Stimulated activated memory B cell treated with anti-CD40 and anti-IgM and Interleukin-4, amounts not matched to agents 10 μg/mL and 1 μg/mL and 100 μg/mL, for 72 hours (primary cell): ENCODE measurements at regions not wholly inside any gene's neighbourhood (a gene's known extent, or its start where the extent isn't known, plus 50 kb on each side); places are given as distances from the start of the nearest gene placed in this dataset.

Experiments used
- ATAC-seq: fragments of 150-1000 bp; cut with Tn5 transposase; 2 replicates; pipeline ENCODE4 v1.10.0; 2021
- H3K27ac Mint-ChIP-seq: one replicate; pipeline ENCODE4 v1.8.0; 2022; ENCODE audit warnings: mild to moderate bottlenecking, mixed read lengths
- H3K27me3 Mint-ChIP-seq: one replicate; pipeline ENCODE4 v1.8.0; 2022; ENCODE audit warnings: mixed read lengths
- H3K36me3 Mint-ChIP-seq: one replicate; pipeline ENCODE4 v1.8.0; 2022; ENCODE audit warnings: mixed read lengths
- H3K4me1 Mint-ChIP-seq: one replicate; pipeline ENCODE4 v1.8.0; 2022; ENCODE audit warnings: mixed read lengths
- H3K4me3 Mint-ChIP-seq: one replicate; pipeline ENCODE4 v1.8.0; 2022; ENCODE audit warnings: mild to moderate bottlenecking, moderate library complexity, mixed read lengths
- H3K9me3 Mint-ChIP-seq: one replicate; pipeline ENCODE4 v1.8.0; 2022; ENCODE audit warnings: mixed read lengths

DNA sequence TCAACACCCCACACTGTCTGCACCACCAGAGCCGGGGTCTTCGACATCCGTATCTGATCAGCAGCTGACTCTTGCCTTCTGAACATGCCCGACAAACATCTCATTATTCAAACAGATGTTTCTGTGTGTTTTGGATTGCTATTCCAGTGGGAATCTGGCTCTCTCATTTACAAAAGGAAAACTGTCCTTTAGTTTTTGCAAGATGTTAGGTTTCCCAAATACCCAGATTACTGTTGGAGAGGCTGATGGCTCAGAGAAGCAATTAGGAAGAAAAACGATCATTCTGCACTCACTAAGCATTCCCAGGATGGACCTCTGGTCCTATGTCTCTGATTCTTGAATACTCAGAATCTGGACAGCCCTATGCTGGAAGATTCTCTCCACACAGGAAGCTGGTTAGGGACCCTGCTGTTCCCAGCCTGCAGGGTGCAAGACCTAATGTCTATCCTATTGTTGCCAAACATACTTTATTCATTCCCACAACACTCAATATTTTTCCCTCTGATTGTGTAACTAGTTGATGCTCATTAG, 532.9 kb downstream of the CDH26 start:
- Mint-ChIP-seq H3K9me3 (no peaks in the 10 kb centered on the region), H3K36me3 (no peaks in the 10 kb centered on the region), H3K4me1 (no peaks in the 10 kb centered on the region), H3K27ac (no peak overlapping the region), H3K4me3 (no peak overlapping the region), H3K27me3 (no peaks in the 10 kb centered on the region)
- no peak for ATAC-seq

DNA sequence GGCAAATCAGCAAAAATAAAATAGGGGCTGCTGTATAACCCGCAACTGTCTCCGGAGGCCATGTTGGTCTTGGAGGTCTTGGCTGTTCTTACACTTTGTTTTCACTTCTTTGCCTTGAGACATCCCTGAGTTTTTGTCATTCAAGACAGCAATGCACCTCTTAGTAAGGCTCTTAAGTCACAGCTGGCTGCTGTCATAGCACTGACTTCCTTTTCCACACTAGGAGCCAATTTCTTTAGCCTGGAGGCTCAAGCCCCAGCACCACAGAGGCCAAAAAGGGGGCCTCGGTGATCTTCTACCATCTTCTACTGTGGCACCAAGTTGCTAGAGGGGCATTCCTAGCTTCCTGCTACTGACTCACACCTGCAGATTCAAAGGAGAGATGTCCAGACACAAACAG, 536.3 kb downstream of the CDH26 start:
- no peak overlapping the region for H3K27ac Mint-ChIP-seq
- H3K9me3 Mint-ChIP-seq, result no peaks in the 10 kb centered on the region
- no peaks in the 10 kb centered on the region for H3K4me1 Mint-ChIP-seq
- H3K4me3 Mint-ChIP-seq, result no peak overlapping the region
- no peak for ATAC-seq
- H3K27me3 Mint-ChIP-seq, result no peaks in the 10 kb centered on the region
- no peaks in the 10 kb centered on the region for H3K36me3 Mint-ChIP-seq

DNA sequence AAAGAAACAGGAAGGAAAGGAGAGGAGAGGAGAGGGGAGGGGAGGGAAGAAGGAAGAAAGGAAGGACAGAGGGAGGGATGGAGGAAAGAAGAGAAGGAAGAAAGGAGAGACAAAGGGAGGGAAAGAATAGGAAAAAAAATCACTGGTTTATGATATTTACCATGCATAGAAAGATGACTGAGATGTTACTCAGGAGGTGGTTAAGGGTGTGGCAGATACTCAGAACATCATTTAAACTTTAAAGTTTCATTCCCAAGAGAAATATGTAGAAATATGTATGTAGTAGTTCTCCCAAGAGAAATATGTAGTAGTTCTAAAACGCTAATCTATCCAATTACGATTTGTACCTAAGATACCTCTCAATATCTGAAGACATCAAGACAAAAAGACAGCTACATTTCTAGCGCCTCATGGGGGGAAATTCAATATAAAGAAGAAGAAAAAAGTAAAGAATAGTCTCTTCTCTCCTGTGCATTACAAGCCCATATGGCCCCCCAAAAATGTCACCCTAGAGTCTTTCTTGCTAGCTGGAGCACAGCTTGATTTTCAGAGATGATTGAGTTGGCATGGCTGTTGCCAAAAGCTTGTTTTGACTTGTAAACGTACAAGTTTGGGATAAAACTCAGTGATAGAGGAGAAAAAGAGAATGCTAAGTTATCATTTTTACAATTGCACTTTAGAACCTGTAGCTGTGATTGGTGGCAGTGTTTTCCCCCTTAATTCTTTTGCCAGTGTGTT, 539.2 kb downstream of the CDH26 start:
- H3K4me3 Mint-ChIP-seq, result no peak overlapping the region
- H3K36me3 Mint-ChIP-seq, result no peaks in the 10 kb centered on the region
- H3K4me1 Mint-ChIP-seq, result no peaks in the 10 kb centered on the region
- no peak for ATAC-seq
- H3K27ac Mint-ChIP-seq, result no peak overlapping the region
- H3K9me3 Mint-ChIP-seq, result peaks cover 14% of the 10 kb centered on the region
- no peaks in the 10 kb centered on the region for H3K27me3 Mint-ChIP-seq

DNA sequence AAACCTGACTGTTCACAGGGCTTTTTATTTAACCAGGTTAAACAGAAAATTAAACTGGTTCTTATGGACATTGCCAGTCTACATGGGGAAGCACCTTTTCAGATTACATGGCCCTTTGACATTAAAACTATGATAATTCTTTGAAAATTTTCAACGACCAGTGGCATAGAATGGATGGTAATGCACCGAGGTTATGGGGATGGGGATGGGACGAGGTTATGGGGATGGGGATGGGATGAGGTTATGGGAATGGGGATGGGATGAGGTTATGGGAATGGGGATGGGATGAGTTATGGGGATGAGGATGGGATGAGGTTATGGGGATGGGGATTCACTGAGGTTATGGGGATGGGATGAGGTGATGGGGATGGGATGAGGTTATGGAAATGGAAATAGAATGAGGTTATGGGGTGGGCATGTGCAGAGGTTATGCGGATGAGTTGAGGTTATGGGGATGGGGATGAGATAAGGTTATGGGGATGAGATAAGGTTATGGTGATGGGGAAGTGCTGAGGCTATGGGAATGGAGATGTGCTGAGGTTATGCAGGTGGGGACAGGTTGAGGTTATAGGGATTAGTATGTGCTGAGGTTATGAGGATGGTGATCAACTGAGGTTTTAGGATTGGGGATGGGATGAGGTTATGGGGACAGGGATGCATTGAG, 541.9 kb downstream of the CDH26 start:
- Mint-ChIP-seq H3K9me3 (peaks cover 14% of the 10 kb centered on the region), H3K4me1 (no peaks in the 10 kb centered on the region), H3K4me3 (no peak overlapping the region), H3K36me3 (no peaks in the 10 kb centered on the region), H3K27ac (no peak overlapping the region), H3K27me3 (no peaks in the 10 kb centered on the region)
- no peak for ATAC-seq

DNA sequence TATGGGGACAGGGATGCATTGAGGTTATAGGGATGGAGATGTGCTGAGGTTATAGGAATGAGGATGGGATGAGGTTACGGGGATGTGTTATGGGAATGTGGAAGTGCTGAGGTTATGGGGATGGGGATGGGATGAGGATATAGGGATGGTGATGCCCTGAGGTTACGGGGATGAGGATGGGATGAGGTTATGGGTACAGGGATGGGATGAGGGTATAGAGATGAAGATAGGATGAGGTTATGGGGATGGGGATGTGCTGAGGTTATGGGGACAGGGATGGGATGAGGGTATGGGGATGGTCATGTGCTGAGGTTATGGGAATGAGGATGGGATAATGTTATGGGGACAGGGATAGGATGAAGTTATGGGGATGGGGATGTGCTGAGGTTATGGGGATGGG, 542.8 kb downstream of the CDH26 start:
- H3K27me3 Mint-ChIP-seq, result no peaks in the 10 kb centered on the region
- no peak overlapping the region for H3K4me3 Mint-ChIP-seq
- no peak for ATAC-seq
- H3K9me3 Mint-ChIP-seq, result peaks cover 14% of the 10 kb centered on the region
- no peak overlapping the region for H3K27ac Mint-ChIP-seq
- H3K4me1 Mint-ChIP-seq, result no peaks in the 10 kb centered on the region
- no peaks in the 10 kb centered on the region for H3K36me3 Mint-ChIP-seq

DNA sequence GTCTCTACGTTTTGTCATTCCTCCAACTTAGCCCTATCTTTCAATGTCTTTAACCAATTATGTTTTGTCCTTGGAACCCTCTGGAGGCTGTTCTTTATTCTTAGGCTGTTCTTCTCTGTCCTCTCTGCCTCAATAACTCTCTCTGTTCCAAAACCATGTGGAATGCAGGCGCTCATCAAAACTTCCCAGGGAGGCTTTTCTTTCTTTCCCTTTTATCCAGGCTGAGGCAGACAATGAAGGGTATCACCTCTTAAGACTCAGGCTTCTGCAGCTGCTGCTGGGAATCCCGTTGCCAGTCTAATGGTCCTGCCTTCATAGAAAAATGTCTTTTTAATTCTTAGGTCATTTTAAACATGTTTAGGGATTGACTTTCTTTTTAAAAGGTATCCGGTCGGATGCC, 544.7 kb downstream of the CDH26 start:
- Mint-ChIP-seq H3K27ac (no peak overlapping the region), H3K27me3 (no peaks in the 10 kb centered on the region), H3K36me3 (no peaks in the 10 kb centered on the region), H3K9me3 (peaks cover 18% of the 10 kb centered on the region), H3K4me3 (no peak overlapping the region), H3K4me1 (no peaks in the 10 kb centered on the region)
- no peak for ATAC-seq

DNA sequence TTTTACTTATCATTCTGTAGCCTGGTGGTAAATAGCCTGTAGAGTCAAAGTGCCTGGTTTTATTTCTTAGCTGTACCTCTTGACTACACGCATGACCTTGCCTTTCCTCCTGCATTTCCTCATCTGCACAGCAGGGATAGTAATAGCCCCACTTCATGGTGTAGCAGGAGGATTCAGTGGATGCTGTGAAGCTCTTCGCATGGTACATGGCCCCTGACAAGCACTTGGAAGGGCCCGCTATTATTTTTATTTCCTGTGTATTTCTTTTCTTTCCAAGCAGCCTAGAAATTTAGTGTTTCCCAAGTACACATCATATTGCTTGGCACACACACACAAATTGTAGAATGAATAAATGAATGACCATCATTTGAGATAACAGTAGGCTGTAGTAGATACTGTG, 547.2 kb downstream of the CDH26 start:
- no peaks in the 10 kb centered on the region for H3K4me1 Mint-ChIP-seq
- H3K27me3 Mint-ChIP-seq, result no peaks in the 10 kb centered on the region
- H3K36me3 Mint-ChIP-seq, result no peaks in the 10 kb centered on the region
- H3K27ac Mint-ChIP-seq, result no peak overlapping the region
- ATAC-seq, result no peak
- peaks cover 15% of the 10 kb centered on the region for H3K9me3 Mint-ChIP-seq
- no peak overlapping the region for H3K4me3 Mint-ChIP-seq

DNA sequence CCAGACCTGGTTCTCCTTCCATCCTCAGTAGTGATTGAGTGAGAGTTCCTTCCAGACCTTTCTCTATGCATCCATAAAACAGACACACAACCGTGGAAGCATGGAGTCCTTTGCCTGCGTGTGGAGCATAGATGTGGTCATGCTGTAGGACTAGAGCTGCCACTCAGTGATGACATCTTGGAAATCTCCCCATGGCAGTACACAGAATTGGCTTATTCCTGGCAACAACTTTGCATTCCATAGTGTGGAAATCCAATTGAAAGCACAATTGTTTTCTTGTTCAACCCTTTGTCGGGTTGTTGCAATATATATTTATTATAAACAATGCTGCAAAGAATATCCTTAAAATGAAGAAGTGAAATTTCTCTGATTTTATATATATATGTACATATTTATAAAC, 547.8 kb downstream of the CDH26 start:
- Mint-ChIP-seq H3K4me3 (no peak overlapping the region), H3K27ac (no peak overlapping the region), H3K36me3 (no peaks in the 10 kb centered on the region), H3K9me3 (peaks cover 8% of the 10 kb centered on the region), H3K27me3 (no peaks in the 10 kb centered on the region), H3K4me1 (no peaks in the 10 kb centered on the region)
- ATAC-seq, result no peak

DNA sequence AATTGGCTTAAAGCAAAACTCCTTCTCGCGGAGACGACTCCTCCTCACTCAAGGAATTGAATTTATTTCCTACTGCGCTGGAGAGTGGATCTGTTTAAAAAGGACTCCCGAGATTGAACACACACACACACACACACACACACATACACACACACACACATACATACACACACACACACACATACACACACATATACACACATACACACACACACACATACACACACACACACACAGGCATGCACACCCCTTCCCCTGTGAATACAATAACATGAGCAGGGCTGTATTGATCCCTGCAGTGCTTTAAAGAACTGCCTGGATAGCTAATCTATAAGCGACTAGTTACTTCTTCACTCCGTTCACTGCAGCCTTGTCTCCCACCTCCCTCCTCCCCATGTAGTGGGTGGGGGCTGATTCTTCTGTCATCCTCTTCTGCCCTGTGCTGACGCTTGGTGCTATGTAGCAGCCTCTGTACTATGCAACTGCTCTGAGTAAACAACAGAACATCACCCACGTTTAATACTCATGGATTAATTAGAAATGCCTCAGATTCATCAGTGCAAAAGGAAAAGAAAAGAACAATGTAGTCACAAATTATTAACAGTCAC, 549.0 kb downstream of the CDH26 start:
- H3K4me3 Mint-ChIP-seq, result no peak overlapping the region
- no peak for ATAC-seq

DNA sequence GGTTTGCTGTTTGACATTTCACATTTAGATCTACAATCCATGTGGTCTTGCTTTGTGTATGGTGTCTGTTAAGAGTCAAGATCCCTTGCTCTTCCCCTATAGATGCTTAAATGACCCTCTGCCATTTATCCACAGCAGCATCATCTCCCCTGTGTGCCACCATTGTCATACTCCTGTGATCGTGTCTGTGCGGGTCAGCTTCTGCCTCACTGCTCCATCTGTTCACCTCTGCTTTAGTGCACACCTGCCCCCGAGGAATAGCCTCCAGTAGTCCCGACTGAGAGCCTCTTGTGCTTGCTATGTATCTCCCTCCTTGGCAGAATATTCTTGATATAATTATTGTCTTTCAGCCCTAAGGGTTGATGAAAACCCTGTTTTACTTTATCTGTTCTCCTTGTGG, 551.2 kb downstream of the CDH26 start:
- Mint-ChIP-seq H3K27ac (no peak overlapping the region), H3K9me3 (peaks cover 4% of the 10 kb centered on the region), H3K36me3 (no peaks in the 10 kb centered on the region), H3K4me1 (no peaks in the 10 kb centered on the region), H3K4me3 (no peak overlapping the region), H3K27me3 (no peaks in the 10 kb centered on the region)
- no peak for ATAC-seq

More for the DNA sequence above, 549.0 kb downstream of the CDH26 start:
- Mint-ChIP-seq H3K27me3 (no peaks in the 10 kb centered on the region), H3K27ac (no peak overlapping the region), H3K4me1 (no peaks in the 10 kb centered on the region), H3K9me3 (peaks cover 4% of the 10 kb centered on the region), H3K36me3 (no peaks in the 10 kb centered on the region)

DNA sequence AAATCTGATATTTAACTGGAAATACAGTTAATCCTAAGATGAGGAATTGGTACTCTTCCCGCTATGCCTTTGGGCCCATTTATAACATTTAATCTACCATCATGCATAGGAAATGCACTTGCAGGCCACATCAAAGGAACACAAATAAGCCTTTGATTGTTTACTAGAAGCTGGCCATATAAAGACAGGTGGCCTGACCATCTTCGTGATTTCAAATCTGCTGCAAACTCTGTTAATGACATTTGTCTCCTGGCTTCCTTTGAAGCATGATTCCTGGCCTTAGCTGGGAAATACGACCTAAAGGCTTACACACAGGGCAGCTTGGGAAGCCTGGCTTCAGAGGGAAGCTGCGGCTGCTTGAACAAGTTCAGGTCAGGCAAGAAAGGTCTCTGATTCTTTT, 552.1 kb downstream of the CDH26 start:
- H3K9me3 Mint-ChIP-seq, result peaks cover 4% of the 10 kb centered on the region
- H3K27me3 Mint-ChIP-seq, result no peaks in the 10 kb centered on the region
- H3K4me3 Mint-ChIP-seq, result no peak overlapping the region
- H3K36me3 Mint-ChIP-seq, result no peaks in the 10 kb centered on the region
- H3K4me1 Mint-ChIP-seq, result no peaks in the 10 kb centered on the region
- no peak overlapping the region for H3K27ac Mint-ChIP-seq
- no peak for ATAC-seq

DNA sequence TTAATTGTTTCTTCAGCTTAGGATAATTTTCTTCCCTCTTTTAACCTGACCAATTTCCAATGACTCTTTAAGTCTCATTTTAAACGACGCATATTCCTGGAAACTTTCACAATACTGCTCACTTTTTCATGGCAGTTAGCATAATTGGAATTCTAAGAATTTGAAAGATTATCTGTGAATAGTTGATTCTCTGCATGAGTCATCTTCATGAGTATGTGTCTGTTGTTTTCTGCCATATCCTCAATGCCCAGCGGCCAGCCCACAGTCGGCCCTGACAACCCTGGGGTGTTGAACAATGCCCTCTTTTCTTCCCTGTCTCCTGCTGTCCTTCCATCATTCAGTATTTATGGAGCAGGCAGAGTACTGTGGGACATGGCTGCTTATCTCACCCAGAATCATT, 554.2 kb downstream of the CDH26 start:
- Mint-ChIP-seq H3K36me3 (no peaks in the 10 kb centered on the region), H3K27me3 (no peaks in the 10 kb centered on the region), H3K4me3 (no peak overlapping the region), H3K27ac (no peak overlapping the region), H3K9me3 (no peaks in the 10 kb centered on the region), H3K4me1 (no peaks in the 10 kb centered on the region)
- ATAC-seq, result no peak

DNA sequence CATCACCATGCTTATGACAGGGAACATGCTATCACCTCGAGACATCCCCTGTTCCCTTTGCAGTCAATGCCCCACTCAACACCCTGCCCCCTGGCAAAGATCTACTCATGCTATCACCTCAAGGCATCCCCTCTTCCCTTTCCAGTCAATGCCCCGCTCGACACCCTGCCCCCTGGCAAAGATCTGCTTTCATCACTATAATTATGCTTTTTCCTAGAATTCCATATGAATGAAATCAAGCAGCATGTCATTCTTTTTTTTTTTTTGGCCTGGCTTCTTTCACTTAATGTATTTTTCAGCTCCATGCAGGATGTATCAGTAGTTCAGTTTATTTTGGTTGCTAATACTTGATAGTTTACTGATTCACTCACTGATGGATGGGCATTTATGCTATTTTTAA, 554.9 kb downstream of the CDH26 start:
- Mint-ChIP-seq H3K4me3 (no peak overlapping the region), H3K27ac (no peak overlapping the region), H3K9me3 (no peaks in the 10 kb centered on the region), H3K27me3 (no peaks in the 10 kb centered on the region), H3K4me1 (no peaks in the 10 kb centered on the region), H3K36me3 (no peaks in the 10 kb centered on the region)
- no peak for ATAC-seq

DNA sequence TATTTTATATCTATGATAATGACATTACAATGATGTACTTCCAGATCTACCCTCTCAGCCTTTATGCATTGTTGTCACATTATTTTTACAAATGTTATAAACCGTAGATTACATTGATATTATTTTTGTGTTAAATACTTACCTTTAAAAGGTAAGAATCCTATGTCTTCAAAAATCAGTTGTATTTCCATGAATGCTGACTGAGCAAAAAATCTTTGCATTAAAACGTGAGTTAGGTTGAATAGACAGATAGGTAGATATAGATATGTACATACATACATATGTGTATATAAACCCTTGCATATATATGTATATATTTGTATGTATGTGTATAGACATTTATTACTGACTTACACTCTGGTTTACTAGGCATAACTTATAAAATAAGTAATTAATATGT, 558.2 kb downstream of the CDH26 start:
- Mint-ChIP-seq H3K9me3 (peaks cover 4% of the 10 kb centered on the region), H3K27ac (no peak overlapping the region), H3K27me3 (no peaks in the 10 kb centered on the region)

DNA sequence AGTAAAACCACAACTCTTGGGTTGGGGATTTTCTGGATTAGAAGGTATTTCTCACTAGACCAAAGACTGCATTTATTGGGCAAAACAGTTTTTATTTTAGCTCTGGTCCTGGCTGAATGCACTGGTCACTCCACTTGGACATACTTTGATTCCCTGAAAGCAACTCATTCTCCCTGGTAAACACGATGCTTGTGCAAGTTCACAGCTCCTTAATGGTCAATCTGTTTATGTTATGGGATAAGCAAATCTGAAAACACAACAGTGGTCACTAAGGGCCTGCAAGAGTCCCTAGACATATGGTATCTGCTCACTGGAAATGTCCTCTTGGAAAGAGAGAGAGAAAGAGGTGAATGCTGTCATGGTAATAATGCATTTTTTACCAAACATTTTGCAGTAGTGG, 559.8 kb downstream of the CDH26 start:
- Mint-ChIP-seq H3K4me1 (no peaks in the 10 kb centered on the region), H3K27me3 (no peaks in the 10 kb centered on the region), H3K4me3 (no peak overlapping the region), H3K27ac (no peak overlapping the region), H3K36me3 (no peaks in the 10 kb centered on the region), H3K9me3 (peaks cover 4% of the 10 kb centered on the region)
- ATAC-seq, result no peak

More for the DNA sequence above, 558.2 kb downstream of the CDH26 start:
- no peak overlapping the region for H3K4me3 Mint-ChIP-seq
- no peaks in the 10 kb centered on the region for H3K36me3 Mint-ChIP-seq
- H3K4me1 Mint-ChIP-seq, result no peaks in the 10 kb centered on the region
- ATAC-seq, result no peak

DNA sequence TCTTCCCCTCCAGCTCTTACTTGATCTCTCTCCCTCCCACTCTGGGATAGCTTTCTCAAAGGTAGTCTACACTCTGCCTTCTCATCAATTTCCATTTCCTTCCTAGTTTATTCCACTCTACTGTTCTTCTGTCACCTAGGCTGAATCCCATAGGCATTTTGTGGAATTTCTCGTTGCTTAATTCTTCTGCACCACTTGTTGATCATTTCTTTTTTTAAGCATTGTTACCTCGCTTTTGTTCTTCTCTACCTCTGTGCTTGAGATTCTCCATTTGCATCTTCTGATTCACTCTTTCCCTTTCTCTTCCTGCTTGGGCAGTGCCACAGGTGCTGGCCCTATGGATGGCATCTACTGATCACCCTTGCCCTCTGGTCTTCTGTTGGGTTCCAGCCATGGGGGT, 567.2 kb downstream of the CDH26 start:
- H3K36me3 Mint-ChIP-seq, result no peaks in the 10 kb centered on the region
- no peaks in the 10 kb centered on the region for H3K4me1 Mint-ChIP-seq
- ATAC-seq, result no peak
- H3K4me3 Mint-ChIP-seq, result no peak overlapping the region
- H3K27ac Mint-ChIP-seq, result no peak overlapping the region
- H3K27me3 Mint-ChIP-seq, result no peaks in the 10 kb centered on the region
- peaks cover 10% of the 10 kb centered on the region for H3K9me3 Mint-ChIP-seq
